GM12872 (cell line): ENCODE measurements at regions not wholly inside any gene's neighbourhood (a gene's known extent, or its start where the extent isn't known, plus 50 kb on each side); places are given as distances from the start of the nearest gene placed in this dataset.

Source experiments
- TF ChIP-seq, protein P1 (sequence below): IDR thresholded peaks from 3 replicates; pipeline ENCODE4 v1.5.1; 2011; ENCODE audit warnings: low read depth, mild to moderate bottlenecking, low read length, moderate library complexity; ENCODE audit not compliant: insufficient read depth

DNA sequence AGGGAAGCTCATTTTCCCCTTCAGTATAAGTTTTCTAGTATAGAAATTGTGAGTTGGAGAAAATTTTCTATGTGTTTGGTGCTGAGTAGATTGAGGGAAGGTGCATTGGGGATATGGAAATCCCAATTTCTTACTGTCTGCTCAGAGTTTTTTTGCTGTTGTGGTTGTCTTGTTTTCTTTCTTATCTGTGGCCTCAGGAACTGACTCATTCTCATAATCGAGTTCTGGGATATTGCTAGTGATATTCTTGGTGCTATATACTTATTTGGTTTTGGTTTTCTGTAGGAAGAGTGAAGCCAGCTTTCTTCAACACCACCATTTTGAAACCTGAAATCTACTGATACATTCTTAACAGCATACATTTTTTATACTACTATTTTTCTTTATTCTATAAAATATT, 869.2 kb downstream of the DIPK2A start:
- TF ChIP-seq, protein P1, sequence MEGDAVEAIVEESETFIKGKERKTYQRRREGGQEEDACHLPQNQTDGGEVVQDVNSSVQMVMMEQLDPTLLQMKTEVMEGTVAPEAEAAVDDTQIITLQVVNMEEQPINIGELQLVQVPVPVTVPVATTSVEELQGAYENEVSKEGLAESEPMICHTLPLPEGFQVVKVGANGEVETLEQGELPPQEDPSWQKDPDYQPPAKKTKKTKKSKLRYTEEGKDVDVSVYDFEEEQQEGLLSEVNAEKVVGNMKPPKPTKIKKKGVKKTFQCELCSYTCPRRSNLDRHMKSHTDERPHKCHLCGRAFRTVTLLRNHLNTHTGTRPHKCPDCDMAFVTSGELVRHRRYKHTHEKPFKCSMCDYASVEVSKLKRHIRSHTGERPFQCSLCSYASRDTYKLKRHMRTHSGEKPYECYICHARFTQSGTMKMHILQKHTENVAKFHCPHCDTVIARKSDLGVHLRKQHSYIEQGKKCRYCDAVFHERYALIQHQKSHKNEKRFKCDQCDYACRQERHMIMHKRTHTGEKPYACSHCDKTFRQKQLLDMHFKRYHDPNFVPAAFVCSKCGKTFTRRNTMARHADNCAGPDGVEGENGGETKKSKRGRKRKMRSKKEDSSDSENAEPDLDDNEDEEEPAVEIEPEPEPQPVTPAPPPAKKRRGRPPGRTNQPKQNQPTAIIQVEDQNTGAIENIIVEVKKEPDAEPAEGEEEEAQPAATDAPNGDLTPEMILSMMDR = no peak

DNA sequence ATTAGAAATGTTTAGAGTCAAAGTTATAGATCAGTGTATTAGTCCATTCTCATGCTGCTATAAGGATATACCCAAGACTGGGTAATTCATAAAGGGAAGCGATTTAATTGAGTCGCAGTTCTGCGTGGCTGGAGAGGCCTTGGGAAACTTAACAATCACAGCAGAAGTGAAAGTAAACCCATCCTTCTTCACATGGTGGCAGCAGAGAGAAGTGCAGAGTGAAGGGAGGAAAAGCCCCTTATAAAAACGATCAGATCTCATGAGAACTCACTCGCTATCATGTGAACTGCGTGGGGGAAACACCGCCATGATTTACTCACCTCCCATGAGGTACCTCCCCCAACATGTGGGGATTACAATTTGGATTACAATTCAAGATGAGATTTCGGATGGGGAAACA, 871.5 kb downstream of the DIPK2A start:
- TF ChIP-seq, protein P1 = no peak

DNA sequence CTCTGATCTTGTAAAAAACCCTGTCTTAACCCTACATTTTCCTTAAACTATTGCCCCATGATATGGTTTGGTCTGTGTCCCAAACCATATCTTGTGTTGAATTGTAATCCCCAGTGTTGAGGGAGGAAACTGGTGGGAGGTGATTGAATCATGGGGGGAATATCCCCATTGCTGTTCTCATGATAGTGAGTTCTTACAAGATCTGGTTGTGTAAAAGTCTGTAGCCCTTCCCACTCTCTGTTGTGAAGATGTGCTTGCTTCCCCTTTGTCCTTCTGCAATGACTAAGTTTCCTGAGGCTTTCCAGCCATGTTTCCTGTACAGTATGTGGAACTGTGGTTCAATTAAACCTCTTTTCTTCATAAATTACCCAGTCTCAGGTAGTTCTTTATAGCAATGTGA, 881.4 kb downstream of the DIPK2A start:
- TF ChIP-seq, protein P1 = no peak

DNA sequence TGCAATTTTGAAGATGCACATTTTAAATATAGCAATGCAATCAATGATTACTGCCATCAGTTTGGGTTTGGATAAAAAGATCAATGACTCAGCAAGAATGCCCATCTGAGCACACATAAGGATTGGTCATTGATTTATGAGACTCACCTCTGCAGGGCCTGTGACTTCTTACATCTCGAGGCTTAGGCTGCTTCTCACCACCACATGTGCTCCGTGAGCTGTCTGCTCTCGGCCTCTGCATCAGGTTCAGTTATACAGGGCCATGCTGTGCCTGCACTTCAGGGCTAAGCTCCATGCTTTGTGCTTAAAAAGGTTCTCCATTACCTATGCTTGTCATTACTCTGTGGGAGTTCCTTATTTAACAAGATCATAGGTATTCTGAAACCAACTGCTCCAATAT, 887.5 kb downstream of the DIPK2A start:
- TF ChIP-seq, protein P1 = no peak

DNA sequence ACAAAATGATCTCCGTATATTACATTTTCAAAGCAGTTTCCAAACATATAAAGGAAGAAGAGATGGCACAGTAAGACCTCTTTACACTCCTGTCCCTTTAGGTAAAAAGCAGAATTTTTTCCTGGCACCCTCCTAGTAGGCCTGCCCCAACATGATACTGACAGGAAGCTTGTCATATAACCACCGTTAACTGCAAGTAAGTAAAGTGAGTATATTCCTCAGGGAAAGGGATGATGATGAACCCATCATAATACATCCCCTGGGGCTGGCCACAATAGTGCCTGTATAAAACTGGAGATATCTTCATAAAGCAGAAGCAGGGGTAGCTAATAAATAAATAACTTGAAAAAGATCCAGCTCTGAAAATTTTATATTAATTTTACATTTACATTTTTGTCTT, 893.0 kb downstream of the DIPK2A start:
- TF ChIP-seq, protein P1 = no peak

DNA sequence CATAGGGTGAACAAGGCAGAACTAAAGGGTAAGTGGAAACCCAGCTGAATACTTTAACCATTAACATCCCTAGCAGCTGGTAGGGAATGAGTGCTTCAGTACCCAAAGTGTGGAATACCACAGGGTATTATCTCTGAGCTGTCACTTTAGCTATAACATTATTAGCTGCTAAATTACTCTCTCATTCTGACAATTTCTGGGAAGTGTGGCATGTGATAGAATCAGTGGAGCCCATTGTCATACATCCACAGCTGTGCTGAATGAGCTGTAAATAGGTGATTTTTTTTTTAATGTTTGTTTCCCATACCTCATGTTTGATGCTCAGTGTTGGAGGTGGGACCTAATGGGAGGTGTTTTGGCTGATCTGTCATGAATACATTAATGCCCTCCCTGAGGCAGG, 894.3 kb downstream of the DIPK2A start:
- TF ChIP-seq, protein P1 = no peak

DNA sequence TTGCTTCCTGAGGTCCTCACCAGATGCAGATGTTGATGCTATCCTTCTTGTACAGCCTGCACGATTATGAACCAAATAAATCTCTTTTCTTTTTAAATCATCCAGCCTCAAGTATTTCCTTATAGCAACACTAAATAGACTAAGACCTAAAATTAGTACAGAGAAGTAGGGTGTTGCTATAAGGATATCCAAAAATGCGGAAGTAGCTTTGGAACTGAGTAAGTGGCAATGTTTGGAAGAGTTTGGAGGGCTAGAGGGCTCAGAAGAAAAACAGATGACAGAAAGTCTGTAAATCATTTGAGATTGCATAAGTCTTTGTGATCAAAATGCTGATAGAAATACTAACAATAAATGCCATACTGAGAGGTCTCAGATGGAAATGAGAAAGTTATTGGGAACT, 894.9 kb downstream of the DIPK2A start:
- TF ChIP-seq, protein P1 = no peak

DNA sequence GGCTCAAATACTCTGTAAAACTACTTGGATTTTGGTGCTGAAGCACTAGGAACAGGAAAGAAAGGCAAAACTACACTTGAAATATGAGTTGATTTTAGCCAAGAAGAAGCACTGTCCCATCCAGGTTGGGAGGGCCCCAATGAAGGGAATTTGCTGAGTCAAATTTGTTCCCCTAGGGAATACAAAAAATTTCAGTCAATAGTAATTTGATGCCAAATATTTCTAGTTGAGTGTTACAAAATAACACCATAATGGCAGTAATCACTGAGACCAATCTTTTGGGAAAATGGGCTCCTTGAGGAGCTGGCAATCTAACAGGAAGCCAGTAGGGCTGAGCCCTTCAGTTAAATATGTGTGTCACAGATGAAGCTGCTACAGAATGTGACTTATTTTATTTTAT, 896.9 kb downstream of the DIPK2A start:
- TF ChIP-seq, protein P1 = no peak
